OCI-LY1 (cell line): ENCODE measurements at regions not wholly inside any gene's neighbourhood (a gene's known extent, or its start where the extent isn't known, plus 50 kb on each side); places are given as distances from the start of the nearest gene placed in this dataset.

Source experiments
- H2AFZ ChIP-seq: fragments of 200-600 bp; sonication (generic), shearing (Covaris generic); 2 replicates; pipeline ENCODE4 v1.6.0; 2014; ENCODE audit warnings: antibody characterized with exemption, mild to moderate bottlenecking, low read length
- H3F3A ChIP-seq: fragments of 200-600 bp; sonication (generic), shearing (Covaris generic); 2 replicates; pipeline ENCODE4 v1.6.0; 2014; ENCODE audit warnings: mild to moderate bottlenecking, antibody characterized with exemption, low read length, moderate library complexity; ENCODE audit not compliant: insufficient read depth
- H3K27ac ChIP-seq: fragments of 200-600 bp; sonication (generic); 2 replicates; pipeline ENCODE4 v1.5.1; 2014; ENCODE audit warnings: low read length, mixed run types, mild to moderate bottlenecking, low read depth; ENCODE audit not compliant: poor library complexity, severe bottlenecking
- H3K27me3 ChIP-seq: fragments of 200-600 bp; sonication (generic); 2 replicates; pipeline ENCODE4 v1.6.0; 2014; ENCODE audit warnings: antibody characterized with exemption, mild to moderate bottlenecking, low read length, moderate library complexity; ENCODE audit not compliant: insufficient read depth
- H3K36me3 ChIP-seq: fragments of 200-600 bp; sonication (generic); 2 replicates; pipeline ENCODE4 v1.6.1; 2014; ENCODE audit warnings: mild to moderate bottlenecking, antibody characterized with exemption, low read length, moderate library complexity, mixed read lengths; ENCODE audit not compliant: insufficient read depth
- H3K4me1 ChIP-seq: fragments of 200-600 bp; sonication (generic); 2 replicates; pipeline ENCODE4 v1.5.1; 2014; ENCODE audit warnings: mild to moderate bottlenecking, low read length, moderate library complexity; ENCODE audit not compliant: insufficient read depth, severe bottlenecking
- H3K4me2 ChIP-seq: fragments of 200-600 bp; sonication (generic), shearing (Covaris generic); 2 replicates; pipeline ENCODE4 v1.6.1; 2014; ENCODE audit warnings: low read length
- H3K4me3 ChIP-seq: fragments of 200-600 bp; sonication (generic); 2 replicates; pipeline ENCODE4 v1.5.1; 2014; ENCODE audit warnings: low read length, low read depth, mild to moderate bottlenecking, mixed read lengths; ENCODE audit not compliant: poor library complexity, severe bottlenecking
- H3K79me2 ChIP-seq: fragments of 200-600 bp; shearing (Covaris generic); 2 replicates; pipeline ENCODE4 v1.6.1; 2016; ENCODE audit warnings: mixed run types, low read length, mixed read lengths; ENCODE audit not compliant: insufficient read depth
- H3K9ac ChIP-seq: fragments of 200-600 bp; sonication (generic), shearing (Covaris generic); 2 replicates; pipeline ENCODE4 v1.6.1; 2014; ENCODE audit warnings: mild to moderate bottlenecking, low read length, mixed read lengths
- H3K9me2 ChIP-seq: fragments of 200-600 bp; sonication (generic), shearing (Covaris generic); 2 replicates; pipeline ENCODE4 v1.6.1; 2014; ENCODE audit warnings: low read depth, mild to moderate bottlenecking, low read length, mixed read lengths
- H3K9me3 ChIP-seq: fragments of 200-600 bp; shearing (Covaris generic); 2 replicates; pipeline ENCODE4 v1.6.1; 2014; ENCODE audit warnings: low read length, mixed read lengths
- H4K20me1 ChIP-seq: fragments of 200-600 bp; sonication (generic), shearing (Covaris generic); 2 replicates; pipeline ENCODE4 v1.6.0; 2016; ENCODE audit warnings: mild to moderate bottlenecking, low read length; ENCODE audit not compliant: insufficient read depth
- CTCF ChIP-seq: fragments of 200-600 bp; sonication (generic), shearing (Covaris generic); IDR thresholded peaks from 2 replicates; pipeline ENCODE4 v1.5.1; 2017; ENCODE audit warnings: mild to moderate bottlenecking, antibody characterized with exemption, low read length, moderate library complexity, mixed read lengths
- EZH2 ChIP-seq: fragments of 200-600 bp; sonication (generic), shearing (Covaris generic); IDR thresholded peaks from 2 replicates; pipeline ENCODE4 v1.8.0; 2017; ENCODE audit warnings: borderline replicate concordance, mixed run types, mild to moderate bottlenecking, antibody characterized with exemption, low read length, moderate library complexity, mixed read lengths

GRCh38 chr20:24754691-24755090, 194.4 kb upstream of the CST7 start:
- Histone ChIP-seq H3K9ac (no peak overlapping the region), H3K79me2 (no peaks in the 10 kb centered on the region), H4K20me1 (no peaks in the 10 kb centered on the region), H3K4me3 (no peak overlapping the region), H2AFZ (no peak overlapping the region), H3K27ac (no peak overlapping the region), H3K36me3 (no peaks in the 10 kb centered on the region), H3K9me2 (no peaks in the 10 kb centered on the region), H3K27me3 (no peaks in the 10 kb centered on the region), H3F3A (no peaks in the 10 kb centered on the region), H3K9me3 (no peaks in the 10 kb centered on the region), H3K4me1 (no peaks in the 10 kb centered on the region), H3K4me2 (no peak overlapping the region)
- TF ChIP-seq EZH2 = no peak

GRCh38 chr20:24755411-24755922, 193.6 kb upstream of the CST7 start:
- H3K79me2 ChIP-seq = no peaks in the 10 kb centered on the region
- TF ChIP-seq CTCF = no peak
- no peak for TF ChIP-seq EZH2

GRCh38 chr20:24756292-24757025, 192.6 kb upstream of the CST7 start:
- TF ChIP-seq EZH2 (no peak), CTCF (no peak)

More at GRCh38 chr20:24755411-24755922, 193.6 kb upstream of the CST7 start:
- Histone ChIP-seq H3K9me3 (no peaks in the 10 kb centered on the region), H3K9ac (no peak overlapping the region), H3K4me3 (no peak overlapping the region), H3F3A (no peaks in the 10 kb centered on the region), H2AFZ (no peak overlapping the region), H3K4me2 (no peak overlapping the region), H4K20me1 (no peaks in the 10 kb centered on the region), H3K9me2 (no peaks in the 10 kb centered on the region), H3K27me3 (no peaks in the 10 kb centered on the region), H3K4me1 (no peaks in the 10 kb centered on the region), H3K36me3 (no peaks in the 10 kb centered on the region), H3K27ac (no peak overlapping the region)

More at GRCh38 chr20:24756292-24757025, 192.6 kb upstream of the CST7 start:
- H3K9me3 ChIP-seq = no peaks in the 10 kb centered on the region
- no peaks in the 10 kb centered on the region for H3K9me2 ChIP-seq
- no peaks in the 10 kb centered on the region for H3K36me3 ChIP-seq
- H4K20me1 ChIP-seq = no peaks in the 10 kb centered on the region
- H3K27me3 ChIP-seq = no peaks in the 10 kb centered on the region
- H3K9ac ChIP-seq = no peak overlapping the region
- H2AFZ ChIP-seq = no peak overlapping the region
- H3K4me3 ChIP-seq = no peak overlapping the region
- no peak overlapping the region for H3K27ac ChIP-seq
- no peak overlapping the region for H3K4me2 ChIP-seq
- H3K79me2 ChIP-seq = no peaks in the 10 kb centered on the region
- H3F3A ChIP-seq = no peaks in the 10 kb centered on the region
- H3K4me1 ChIP-seq = no peaks in the 10 kb centered on the region
